Fibroblast of lung (primary cell): ENCODE measurements at regions not wholly inside any gene's neighbourhood (a gene's known extent, or its start where the extent isn't known, plus 50 kb on each side); places are given as distances from the start of the nearest gene placed in this dataset.

Source experiments
- DNase-seq, 2 donors: peaks; one replicate each; pipeline versions ENCODE4 v3.0.0 to v3.0.0-alpha.2; 2010; ENCODE audit warnings: low read depth in 2 of 2
- H2AFZ ChIP-seq: 2 replicates; pipeline ENCODE4 v1.5.1; 2012; ENCODE audit warnings: low read length, control low read depth, inconsistent platforms
- H3K27ac ChIP-seq: 2 replicates; pipeline ENCODE4 v1.5.1; 2011; ENCODE audit warnings: low read length, control low read depth; ENCODE audit not compliant: insufficient read depth
- H3K27me3 ChIP-seq: 2 replicates; pipeline ENCODE4 v1.5.1; 2011; ENCODE audit warnings: mild to moderate bottlenecking, low read length; ENCODE audit not compliant: control insufficient read depth, insufficient read depth
- H3K36me3 ChIP-seq: 2 replicates; pipeline ENCODE4 v1.5.1; 2011; ENCODE audit warnings: low read length; ENCODE audit not compliant: control insufficient read depth, insufficient read depth
- H3K4me1 ChIP-seq: 2 replicates; pipeline ENCODE4 v1.5.1; 2011; ENCODE audit warnings: low read length; ENCODE audit not compliant: control insufficient read depth, insufficient read depth; ENCODE audit errors: extremely low read depth
- H3K4me2 ChIP-seq: 2 replicates; pipeline ENCODE4 v1.5.1; 2011; ENCODE audit warnings: low read length, control low read depth; ENCODE audit not compliant: insufficient read depth; ENCODE audit errors: extremely low read depth
- H3K4me3 ChIP-seq, 4 experiments: fragments of 200-600 bp in 1 of 4; sonication (generic) in 1 of 4; replicated peaks in 1 of 4; 2 replicates each; pipeline ENCODE4 v1.5.1; 2011 to 2016; ENCODE audit warnings: low read length in 4 of 4, low read depth in 3 of 4, mild to moderate bottlenecking in 3 of 4, control low read depth in 2 of 4, inconsistent platforms in 1 of 4, mixed read lengths in 1 of 4; ENCODE audit not compliant: insufficient read depth in 1 of 4; ENCODE audit errors: control extremely low read depth in 1 of 4
- H3K79me2 ChIP-seq: 2 replicates; pipeline ENCODE4 v1.5.1; 2012; ENCODE audit warnings: mild to moderate bottlenecking, low read length, inconsistent platforms; ENCODE audit not compliant: control insufficient read depth, insufficient read depth
- H3K9ac ChIP-seq: 2 replicates; pipeline ENCODE4 v1.5.1; 2011; ENCODE audit warnings: mild to moderate bottlenecking, low read length, control low read depth; ENCODE audit not compliant: insufficient read depth
- H3K9me3 ChIP-seq: 2 replicates; pipeline ENCODE4 v1.5.1; 2012; ENCODE audit warnings: low read depth, low read length; ENCODE audit not compliant: control insufficient read depth, insufficient read depth
- H4K20me1 ChIP-seq: 2 replicates; pipeline ENCODE4 v1.5.1; 2011; ENCODE audit warnings: low read length; ENCODE audit not compliant: control insufficient read depth, insufficient read depth; ENCODE audit errors: extremely low read depth
- EZH2 ChIP-seq: IDR thresholded peaks from 2 replicates; pipeline ENCODE4 v1.5.1; 2012; ENCODE audit warnings: low read length, control low read depth, mild to moderate bottlenecking; ENCODE audit errors: missing control alignments
- TF ChIP-seq, protein P1 (sequence below), 2 donors: IDR thresholded peaks in 1 of 2; conservative IDR thresholded peaks in 1 of 2; 1 replicate in 1 of 2; 2 replicates in 1 of 2; pipeline ENCODE4 v1.5.1; 2011 to 2012; ENCODE audit warnings: low read length in 2 of 2, control low read depth in 1 of 2, inconsistent platforms in 1 of 2, low read depth in 1 of 2, mild to moderate bottlenecking in 1 of 2

DNA sequence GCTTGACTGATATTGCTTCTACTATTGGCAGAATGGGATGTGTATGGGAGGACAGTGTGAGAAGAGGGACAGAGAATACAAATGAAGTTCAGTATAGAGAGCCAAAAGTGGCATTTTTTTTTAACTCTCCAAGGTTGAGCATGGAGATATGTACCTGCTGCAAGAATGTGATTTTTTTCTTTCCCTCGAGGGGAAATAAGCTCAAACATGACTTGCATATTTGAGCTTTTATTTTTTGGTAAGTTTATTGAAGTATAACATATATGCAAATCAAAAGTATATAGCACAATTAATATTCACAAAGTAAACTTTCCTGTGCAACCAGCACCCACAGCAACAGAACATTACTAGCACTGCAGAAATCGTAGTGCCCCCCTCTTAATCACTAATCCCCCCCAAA, 285.7 kb upstream of the ADRA1B start:
- H3K27ac ChIP-seq = no peak overlapping the region
- H3K4me2 ChIP-seq = no peak overlapping the region
- no peaks in the 10 kb centered on the region for H4K20me1 ChIP-seq
- no peak overlapping the region for H3K4me3 ChIP-seq
- no peak overlapping the region for H3K9ac ChIP-seq
- no peak for DNase-seq
- no peaks in the 10 kb centered on the region for H3K36me3 ChIP-seq
- H3K4me1 ChIP-seq = no peaks in the 10 kb centered on the region
- no peaks in the 10 kb centered on the region for H3K27me3 ChIP-seq
- H3K79me2 ChIP-seq = no peaks in the 10 kb centered on the region
- no peak for TF ChIP-seq EZH2
- TF ChIP-seq, protein P1, sequence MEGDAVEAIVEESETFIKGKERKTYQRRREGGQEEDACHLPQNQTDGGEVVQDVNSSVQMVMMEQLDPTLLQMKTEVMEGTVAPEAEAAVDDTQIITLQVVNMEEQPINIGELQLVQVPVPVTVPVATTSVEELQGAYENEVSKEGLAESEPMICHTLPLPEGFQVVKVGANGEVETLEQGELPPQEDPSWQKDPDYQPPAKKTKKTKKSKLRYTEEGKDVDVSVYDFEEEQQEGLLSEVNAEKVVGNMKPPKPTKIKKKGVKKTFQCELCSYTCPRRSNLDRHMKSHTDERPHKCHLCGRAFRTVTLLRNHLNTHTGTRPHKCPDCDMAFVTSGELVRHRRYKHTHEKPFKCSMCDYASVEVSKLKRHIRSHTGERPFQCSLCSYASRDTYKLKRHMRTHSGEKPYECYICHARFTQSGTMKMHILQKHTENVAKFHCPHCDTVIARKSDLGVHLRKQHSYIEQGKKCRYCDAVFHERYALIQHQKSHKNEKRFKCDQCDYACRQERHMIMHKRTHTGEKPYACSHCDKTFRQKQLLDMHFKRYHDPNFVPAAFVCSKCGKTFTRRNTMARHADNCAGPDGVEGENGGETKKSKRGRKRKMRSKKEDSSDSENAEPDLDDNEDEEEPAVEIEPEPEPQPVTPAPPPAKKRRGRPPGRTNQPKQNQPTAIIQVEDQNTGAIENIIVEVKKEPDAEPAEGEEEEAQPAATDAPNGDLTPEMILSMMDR (conservative IDR thresholded peaks at IDR 0.05 in 1 of 2, IDR thresholded peaks at IDR 0.05 in 1 of 2; ENCODE audit: low read depth in 1 of 2, low read length in 2 of 2) = no peak
- no peak overlapping the region for H2AFZ ChIP-seq
- no peaks in the 10 kb centered on the region for H3K9me3 ChIP-seq

DNA sequence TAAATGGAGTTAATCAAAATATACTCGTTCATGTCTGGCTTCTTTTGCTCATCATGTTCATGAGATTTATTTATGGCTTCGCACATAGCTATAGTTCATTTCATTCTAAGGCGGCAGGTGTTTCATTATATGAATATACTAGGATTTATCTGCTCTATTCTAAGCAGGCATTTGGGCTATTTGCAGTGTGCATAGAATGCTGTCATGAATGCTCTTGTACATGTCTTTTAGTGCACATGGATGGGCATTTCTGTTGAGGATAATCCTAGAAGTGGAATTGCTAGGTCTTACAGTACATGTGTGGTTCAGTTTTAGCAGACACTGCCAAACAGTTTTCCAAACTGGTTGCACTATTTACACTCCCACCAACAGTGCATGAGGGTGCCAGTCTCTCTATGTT, 285.3 kb upstream of the ADRA1B start:
- no peaks in the 10 kb centered on the region for H3K79me2 ChIP-seq
- H3K27ac ChIP-seq = no peak overlapping the region
- H3K36me3 ChIP-seq = no peaks in the 10 kb centered on the region
- H4K20me1 ChIP-seq = no peaks in the 10 kb centered on the region
- H3K4me1 ChIP-seq = no peaks in the 10 kb centered on the region
- H3K4me2 ChIP-seq = no peak overlapping the region
- no peak overlapping the region for H3K4me3 ChIP-seq
- TF ChIP-seq EZH2 = no peak
- TF ChIP-seq, protein P1 (conservative IDR thresholded peaks at IDR 0.05 in 1 of 2, IDR thresholded peaks at IDR 0.05 in 1 of 2; ENCODE audit: low read depth in 1 of 2, low read length in 2 of 2) = no peak
- DNase-seq = no peak
- no peaks in the 10 kb centered on the region for H3K27me3 ChIP-seq
- no peak overlapping the region for H3K9ac ChIP-seq
- H3K9me3 ChIP-seq = no peaks in the 10 kb centered on the region
- no peak overlapping the region for H2AFZ ChIP-seq

DNA sequence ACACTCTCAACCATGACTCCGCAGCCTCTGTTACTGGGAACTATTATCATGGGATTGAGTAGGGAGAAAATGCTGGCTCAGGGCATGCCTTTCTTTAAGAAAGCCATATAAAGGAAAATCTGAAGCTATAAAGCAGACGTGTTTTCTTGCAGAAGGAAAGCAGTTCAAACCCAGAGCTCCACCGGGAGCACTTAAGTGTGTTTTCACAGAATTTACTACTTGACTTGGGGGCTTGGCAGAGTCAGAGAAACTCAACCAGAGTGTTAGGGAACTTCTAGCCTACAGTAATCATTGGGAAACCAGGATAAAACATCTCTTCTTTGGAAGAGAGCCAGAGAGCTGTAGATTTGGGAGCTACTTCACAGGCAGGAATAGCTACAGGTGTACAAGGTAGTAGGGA, 283.4 kb upstream of the ADRA1B start:
- Histone ChIP-seq H3K4me1 (no peaks in the 10 kb centered on the region), H3K4me3 (no peak overlapping the region), H4K20me1 (no peaks in the 10 kb centered on the region), H3K9ac (no peak overlapping the region), H3K36me3 (no peaks in the 10 kb centered on the region), H3K27me3 (no peaks in the 10 kb centered on the region), H2AFZ (no peak overlapping the region), H3K79me2 (no peaks in the 10 kb centered on the region), H3K27ac (no peak overlapping the region), H3K4me2 (no peak overlapping the region), H3K9me3 (no peaks in the 10 kb centered on the region)
- no peak for DNase-seq
- TF ChIP-seq, protein P1 (conservative IDR thresholded peaks at IDR 0.05 in 1 of 2, IDR thresholded peaks at IDR 0.05 in 1 of 2; ENCODE audit: low read depth in 1 of 2, low read length in 2 of 2) = no peak
- TF ChIP-seq EZH2 = no peak
